ENCODE measurements at regions not wholly inside any gene's neighbourhood (a gene's known extent, or its start where the extent isn't known, plus 50 kb on each side); places are given as distances from the start of the nearest gene placed in this dataset.

- Histone ChIP-seq H3K9me3 (ENCODE audit: control insufficient read depth in 1 of 2, low read length in 2 of 2) (no peaks in the 10 kb centered on the region), H3K27ac (ENCODE audit: low read length) (no peak overlapping the region), H3K36me3 (ENCODE audit: control insufficient read depth in 1 of 2, insufficient read depth in 2 of 2, low read length in 2 of 2) (no peaks in the 10 kb centered on the region), H3K27me3 (ENCODE audit: low read depth, low read length) (no peaks in the 10 kb centered on the region), H3K4me1 (ENCODE audit: control insufficient read depth in 1 of 2, insufficient read depth in 2 of 2, low read length in 2 of 2) (no peaks in the 10 kb centered on the region), H3K4me3 (ENCODE audit: low read depth in 1 of 2, low read length in 2 of 2) (no peak overlapping the region)
Observed at GRCh38 chr3:178044320-178044719, 491.9 kb upstream of the KCNMB2 start.

DNA sequence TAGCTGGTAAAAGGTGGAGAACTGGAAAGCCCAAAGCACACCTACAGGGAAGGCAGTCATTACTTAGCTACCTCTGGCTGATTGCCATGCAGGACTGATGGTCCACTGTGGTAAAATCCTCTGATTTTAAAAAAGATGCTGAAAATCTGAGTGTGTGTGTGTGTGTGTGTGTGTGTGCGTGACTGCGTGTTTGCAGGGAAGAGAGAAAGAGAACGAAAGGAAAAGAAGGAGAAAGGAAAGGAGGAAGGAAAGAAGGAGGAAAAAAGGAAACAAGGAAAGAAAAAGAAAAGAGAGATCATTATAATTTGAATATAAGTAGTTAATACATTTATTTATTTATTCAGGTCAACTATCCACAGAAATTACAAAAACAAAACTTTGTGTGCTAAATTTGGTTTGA lies 488.7 kb upstream of the KCNMB2 start:
- Histone ChIP-seq H3K27me3 (ENCODE audit: low read depth, low read length) (no peaks in the 10 kb centered on the region), H3K4me3 (ENCODE audit: low read depth in 1 of 2, low read length in 2 of 2) (no peak overlapping the region), H3K4me1 (ENCODE audit: control insufficient read depth in 1 of 2, insufficient read depth in 2 of 2, low read length in 2 of 2) (no peaks in the 10 kb centered on the region), H3K36me3 (ENCODE audit: control insufficient read depth in 1 of 2, insufficient read depth in 2 of 2, low read length in 2 of 2) (no peaks in the 10 kb centered on the region), H3K27ac (ENCODE audit: low read length) (no peak overlapping the region), H3K9me3 (ENCODE audit: control insufficient read depth in 1 of 2, low read length in 2 of 2) (no peaks in the 10 kb centered on the region)

DNA sequence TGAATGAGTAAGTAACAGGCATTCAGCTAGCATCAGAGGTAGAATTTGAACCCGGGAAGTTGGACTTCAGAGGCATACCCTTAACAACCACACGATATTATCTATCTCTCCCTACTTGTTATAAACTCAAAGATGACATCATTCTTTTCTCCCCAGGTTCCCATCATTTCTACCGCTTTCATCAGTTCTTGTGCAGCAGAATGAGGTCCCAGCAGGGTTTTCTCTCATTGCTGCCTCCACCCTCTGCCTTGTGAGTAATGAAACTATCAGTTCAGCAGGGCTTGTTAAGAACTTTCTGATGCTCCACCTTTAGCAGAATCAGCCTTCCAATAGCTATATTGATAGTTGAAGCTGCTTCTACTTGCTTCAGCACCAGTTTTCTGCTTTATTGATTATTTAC lies 487.5 kb upstream of the KCNMB2 start:
- Histone ChIP-seq H3K4me1 (ENCODE audit: control insufficient read depth in 1 of 2, insufficient read depth in 2 of 2, low read length in 2 of 2) (no peaks in the 10 kb centered on the region), H3K27me3 (ENCODE audit: low read depth, low read length) (no peaks in the 10 kb centered on the region), H3K9me3 (ENCODE audit: control insufficient read depth in 1 of 2, low read length in 2 of 2) (no peaks in the 10 kb centered on the region), H3K36me3 (ENCODE audit: control insufficient read depth in 1 of 2, insufficient read depth in 2 of 2, low read length in 2 of 2) (no peaks in the 10 kb centered on the region), H3K4me3 (ENCODE audit: low read depth in 1 of 2, low read length in 2 of 2) (no peak overlapping the region), H3K27ac (ENCODE audit: low read length) (no peak overlapping the region)

GRCh38 chr3:178054471-178054870 lies 481.8 kb upstream of the KCNMB2 start:
- H3K4me3 ChIP-seq (ENCODE audit: low read depth in 1 of 2, low read length in 2 of 2) = no peak overlapping the region
- no peaks in the 10 kb centered on the region for H3K36me3 ChIP-seq (ENCODE audit: control insufficient read depth in 1 of 2, insufficient read depth in 2 of 2, low read length in 2 of 2)
- H3K4me1 ChIP-seq (ENCODE audit: control insufficient read depth in 1 of 2, insufficient read depth in 2 of 2, low read length in 2 of 2) = peaks cover 0 to 6% of the 10 kb centered on the region in 2 donors
- H3K27ac ChIP-seq (ENCODE audit: low read length) = no peak overlapping the region
- H3K9me3 ChIP-seq (ENCODE audit: control insufficient read depth in 1 of 2, low read length in 2 of 2) = no peaks in the 10 kb centered on the region
- H3K27me3 ChIP-seq (ENCODE audit: low read depth, low read length) = no peaks in the 10 kb centered on the region

DNA sequence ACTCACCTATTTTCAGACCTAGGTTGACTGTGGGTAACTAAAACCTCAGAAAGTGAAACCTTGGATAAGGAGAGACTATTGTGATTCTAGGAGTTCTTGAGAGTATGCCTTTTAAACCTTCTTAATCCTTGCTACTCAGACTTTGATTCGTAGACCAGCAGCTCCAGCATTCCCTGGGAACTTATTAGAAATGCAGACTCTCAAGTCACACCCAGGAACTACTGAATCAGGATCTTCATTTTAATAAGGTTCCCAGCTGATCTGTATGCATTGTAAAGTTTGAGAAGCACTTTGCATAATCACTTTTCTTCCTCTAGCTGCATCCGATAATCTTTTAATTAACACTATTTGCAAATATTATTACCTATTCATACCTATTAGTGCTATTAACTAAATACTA lies 480.3 kb upstream of the KCNMB2 start:
- no peaks in the 10 kb centered on the region for H3K36me3 ChIP-seq (ENCODE audit: control insufficient read depth in 1 of 2, insufficient read depth in 2 of 2, low read length in 2 of 2)
- H3K27me3 ChIP-seq (ENCODE audit: low read depth, low read length) = no peaks in the 10 kb centered on the region
- H3K9me3 ChIP-seq (ENCODE audit: control insufficient read depth in 1 of 2, low read length in 2 of 2) = no peaks in the 10 kb centered on the region
- no peak overlapping the region for H3K27ac ChIP-seq (ENCODE audit: low read length)
- H3K4me3 ChIP-seq (ENCODE audit: low read depth in 1 of 2, low read length in 2 of 2) = no peak overlapping the region
- peaks cover 0 to 11% of the 10 kb centered on the region in 2 donors for H3K4me1 ChIP-seq (ENCODE audit: control insufficient read depth in 1 of 2, insufficient read depth in 2 of 2, low read length in 2 of 2)

GRCh38 chr3:178056868-178057267 lies 479.4 kb upstream of the KCNMB2 start:
- Histone ChIP-seq H3K27me3 (ENCODE audit: low read depth, low read length) (no peaks in the 10 kb centered on the region), H3K4me3 (ENCODE audit: low read depth in 1 of 2, low read length in 2 of 2) (no peak overlapping the region), H3K36me3 (ENCODE audit: control insufficient read depth in 1 of 2, insufficient read depth in 2 of 2, low read length in 2 of 2) (no peaks in the 10 kb centered on the region), H3K9me3 (ENCODE audit: control insufficient read depth in 1 of 2, low read length in 2 of 2) (no peaks in the 10 kb centered on the region), H3K27ac (ENCODE audit: low read length) (no peak overlapping the region), H3K4me1 (ENCODE audit: control insufficient read depth in 1 of 2, insufficient read depth in 2 of 2, low read length in 2 of 2) (peaks cover 0 to 16% of the 10 kb centered on the region in 2 donors)

DNA sequence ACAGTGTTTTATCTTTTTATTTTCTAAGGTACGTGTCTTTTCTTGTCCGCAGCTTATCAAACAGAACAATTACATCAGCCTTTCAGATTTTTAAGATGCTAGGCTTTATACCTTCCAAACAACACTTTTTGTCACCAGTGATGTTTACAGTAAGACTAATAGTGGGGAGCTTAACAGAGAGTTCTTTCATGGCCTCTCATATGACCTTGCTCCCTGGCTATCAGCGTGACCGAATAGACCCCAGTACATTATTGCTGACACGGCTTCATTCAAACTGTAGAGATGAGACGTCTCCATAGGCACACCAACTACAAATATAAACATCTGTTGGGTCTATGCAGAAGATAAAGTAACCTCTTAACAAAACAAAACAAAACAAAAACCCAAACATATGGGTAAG lies 477.6 kb upstream of the KCNMB2 start:
- H3K36me3 ChIP-seq (ENCODE audit: control insufficient read depth in 1 of 2, insufficient read depth in 2 of 2, low read length in 2 of 2) = no peaks in the 10 kb centered on the region
- H3K4me3 ChIP-seq (ENCODE audit: low read depth in 1 of 2, low read length in 2 of 2) = no peak overlapping the region
- peaks cover 0 to 16% of the 10 kb centered on the region in 2 donors for H3K4me1 ChIP-seq (ENCODE audit: control insufficient read depth in 1 of 2, insufficient read depth in 2 of 2, low read length in 2 of 2)
- no peaks in the 10 kb centered on the region for H3K9me3 ChIP-seq (ENCODE audit: control insufficient read depth in 1 of 2, low read length in 2 of 2)
- peak overlapping the region; percentile 1 for H3K27ac ChIP-seq (ENCODE audit: low read length)
- no peaks in the 10 kb centered on the region for H3K27me3 ChIP-seq (ENCODE audit: low read depth, low read length)

DNA sequence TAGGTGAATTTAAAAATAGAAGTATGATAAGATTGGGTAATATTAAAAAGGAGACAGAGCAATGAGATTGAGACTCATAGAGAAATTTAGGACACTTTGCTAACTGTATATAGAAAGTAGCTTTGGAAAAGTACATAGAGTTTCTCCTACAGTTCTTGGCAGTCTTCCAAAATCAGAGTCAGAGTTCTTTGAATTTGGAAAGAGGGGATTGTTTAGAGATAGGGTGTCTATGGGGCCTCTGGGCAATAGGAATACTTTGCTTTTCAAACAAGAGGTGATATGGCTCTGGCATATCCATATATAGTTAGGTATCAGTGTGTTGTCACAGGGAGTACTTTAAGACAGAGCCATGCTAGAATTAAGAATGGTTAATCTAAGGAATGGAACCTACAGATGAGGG lies 477.1 kb upstream of the KCNMB2 start:
- Histone ChIP-seq H3K4me1 (ENCODE audit: control insufficient read depth in 1 of 2, insufficient read depth in 2 of 2, low read length in 2 of 2) (peaks cover 0 to 16% of the 10 kb centered on the region in 2 donors), H3K27me3 (ENCODE audit: low read depth, low read length) (no peaks in the 10 kb centered on the region), H3K9me3 (ENCODE audit: control insufficient read depth in 1 of 2, low read length in 2 of 2) (no peaks in the 10 kb centered on the region), H3K36me3 (ENCODE audit: control insufficient read depth in 1 of 2, insufficient read depth in 2 of 2, low read length in 2 of 2) (no peaks in the 10 kb centered on the region), H3K4me3 (ENCODE audit: low read depth in 1 of 2, low read length in 2 of 2) (no peak overlapping the region), H3K27ac (ENCODE audit: low read length) (peak overlapping the region; percentile 1)

GRCh38 chr3:178059836-178060235 lies 476.4 kb upstream of the KCNMB2 start:
- H3K27me3 ChIP-seq (ENCODE audit: low read depth, low read length) = no peaks in the 10 kb centered on the region

DNA sequence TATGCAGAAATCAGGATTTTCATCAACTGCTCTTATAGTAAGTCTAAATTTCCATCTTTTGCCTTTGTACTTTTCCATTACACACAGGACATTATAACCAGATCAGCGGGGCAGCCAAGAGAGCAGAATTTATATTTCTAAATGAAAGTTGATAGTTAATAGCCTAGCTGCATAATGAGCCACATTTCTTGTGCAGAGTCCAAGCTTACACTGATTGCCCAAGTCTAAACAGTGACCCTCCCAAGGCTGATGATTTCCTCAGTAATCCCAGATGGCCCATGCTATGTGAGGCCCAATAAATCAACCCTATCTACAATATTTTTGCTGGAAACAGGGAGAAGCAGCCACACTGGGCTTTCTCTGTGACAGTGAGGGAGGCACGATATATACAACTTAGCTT lies 475.8 kb upstream of the KCNMB2 start:
- H3K36me3 ChIP-seq (ENCODE audit: control insufficient read depth in 1 of 2, insufficient read depth in 2 of 2, low read length in 2 of 2) = no peaks in the 10 kb centered on the region
- peaks cover 0 to 2% of the 10 kb centered on the region in 2 donors for H3K9me3 ChIP-seq (ENCODE audit: control insufficient read depth in 1 of 2, low read length in 2 of 2)
- H3K27ac ChIP-seq (ENCODE audit: low read length) = peak overlapping the region; percentile 10
- no peak overlapping the region for H3K4me3 ChIP-seq (ENCODE audit: low read depth in 1 of 2, low read length in 2 of 2)
- peaks cover 0 to 16% of the 10 kb centered on the region in 2 donors for H3K4me1 ChIP-seq (ENCODE audit: control insufficient read depth in 1 of 2, insufficient read depth in 2 of 2, low read length in 2 of 2)
- H3K27me3 ChIP-seq (ENCODE audit: low read depth, low read length) = no peaks in the 10 kb centered on the region

More at GRCh38 chr3:178059836-178060235, 476.4 kb upstream of the KCNMB2 start:
- H3K4me1 ChIP-seq (ENCODE audit: control insufficient read depth in 1 of 2, insufficient read depth in 2 of 2, low read length in 2 of 2) = peaks cover 0 to 16% of the 10 kb centered on the region in 2 donors
- H3K4me3 ChIP-seq (ENCODE audit: low read depth in 1 of 2, low read length in 2 of 2) = no peak overlapping the region
- H3K27ac ChIP-seq (ENCODE audit: low read length) = peak overlapping the region; percentile 6
- no peaks in the 10 kb centered on the region for H3K9me3 ChIP-seq (ENCODE audit: control insufficient read depth in 1 of 2, low read length in 2 of 2)
- H3K36me3 ChIP-seq (ENCODE audit: control insufficient read depth in 1 of 2, insufficient read depth in 2 of 2, low read length in 2 of 2) = no peaks in the 10 kb centered on the region

DNA sequence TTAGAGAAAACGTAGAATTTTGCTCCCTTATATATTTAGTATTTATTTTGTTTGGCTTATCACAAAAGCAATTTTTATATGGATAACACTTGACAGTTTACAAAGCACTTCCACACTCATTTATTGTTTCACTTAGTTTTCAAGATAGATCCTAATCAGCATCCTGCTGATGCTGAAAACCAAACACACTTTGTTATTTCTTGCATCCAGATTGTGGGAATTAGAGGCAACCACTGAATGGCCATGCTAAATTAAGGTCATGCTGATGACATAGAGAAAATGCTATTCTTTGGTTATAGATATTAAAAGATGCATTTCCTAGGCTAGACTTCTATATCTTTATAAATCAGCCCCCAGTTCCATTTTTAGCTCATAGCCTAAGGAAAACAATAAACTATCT lies 474.1 kb upstream of the KCNMB2 start:
- peaks cover 0 to 4% of the 10 kb centered on the region in 2 donors for H3K9me3 ChIP-seq (ENCODE audit: control insufficient read depth in 1 of 2, low read length in 2 of 2)
- no peak overlapping the region for H3K27ac ChIP-seq (ENCODE audit: low read length)
- H3K4me3 ChIP-seq (ENCODE audit: low read depth in 1 of 2, low read length in 2 of 2) = no peak overlapping the region
- H3K27me3 ChIP-seq (ENCODE audit: low read depth, low read length) = no peaks in the 10 kb centered on the region
- no peaks in the 10 kb centered on the region for H3K36me3 ChIP-seq (ENCODE audit: control insufficient read depth in 1 of 2, insufficient read depth in 2 of 2, low read length in 2 of 2)
- H3K4me1 ChIP-seq (ENCODE audit: control insufficient read depth in 1 of 2, insufficient read depth in 2 of 2, low read length in 2 of 2) = peaks cover 0 to 16% of the 10 kb centered on the region in 2 donors

DNA sequence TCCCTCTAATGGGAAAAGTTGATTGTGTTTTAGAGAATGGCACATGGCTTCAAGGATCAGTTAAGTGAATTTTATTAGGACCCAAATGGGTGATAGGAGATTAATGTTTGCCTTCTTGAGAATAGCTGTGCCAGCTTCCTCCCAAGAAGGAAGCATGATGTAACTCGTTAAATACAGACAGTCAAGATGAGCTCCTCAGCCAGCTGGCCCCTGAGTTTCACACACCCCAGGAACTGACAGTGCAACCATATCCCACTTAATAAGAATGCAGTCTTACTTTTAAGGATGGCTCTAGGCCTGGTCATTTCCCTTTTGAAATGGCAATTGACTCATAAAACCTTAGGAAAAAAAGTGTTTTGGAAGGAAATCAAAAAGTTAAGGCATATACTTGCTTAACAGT lies 472.8 kb upstream of the KCNMB2 start:
- Histone ChIP-seq H3K9me3 (ENCODE audit: control insufficient read depth in 1 of 2, low read length in 2 of 2) (peaks cover 0 to 4% of the 10 kb centered on the region in 2 donors), H3K27me3 (ENCODE audit: low read depth, low read length) (no peaks in the 10 kb centered on the region), H3K27ac (ENCODE audit: low read length) (no peak overlapping the region), H3K4me3 (ENCODE audit: low read depth in 1 of 2, low read length in 2 of 2) (no peak overlapping the region), H3K4me1 (ENCODE audit: control insufficient read depth in 1 of 2, insufficient read depth in 2 of 2, low read length in 2 of 2) (peaks cover 0 to 19% of the 10 kb centered on the region in 2 donors), H3K36me3 (ENCODE audit: control insufficient read depth in 1 of 2, insufficient read depth in 2 of 2, low read length in 2 of 2) (no peaks in the 10 kb centered on the region)

All from muscle layer of duodenum (tissue), 2 donors.